HG02943 (cell line): ENCODE measurements at regions not wholly inside any gene's neighbourhood (a gene's known extent, or its start where the extent isn't known, plus 50 kb on each side); places are given as distances from the start of the nearest gene placed in this dataset.
"Not testable (repeated sequence)": the region's sequence is repeated elsewhere in the genome, so short reads cannot be mapped to it uniquely, and the experiment has no call there.

Experiments used
- ATAC-seq: cut with Tn5 transposase; IDR thresholded peaks from one replicate; pipeline ENCODE4 v1.9.1; 2021; ENCODE audit warnings: mild to moderate bottlenecking, low read depth, moderate library complexity; ENCODE audit not compliant: unreplicated experiment

DNA sequence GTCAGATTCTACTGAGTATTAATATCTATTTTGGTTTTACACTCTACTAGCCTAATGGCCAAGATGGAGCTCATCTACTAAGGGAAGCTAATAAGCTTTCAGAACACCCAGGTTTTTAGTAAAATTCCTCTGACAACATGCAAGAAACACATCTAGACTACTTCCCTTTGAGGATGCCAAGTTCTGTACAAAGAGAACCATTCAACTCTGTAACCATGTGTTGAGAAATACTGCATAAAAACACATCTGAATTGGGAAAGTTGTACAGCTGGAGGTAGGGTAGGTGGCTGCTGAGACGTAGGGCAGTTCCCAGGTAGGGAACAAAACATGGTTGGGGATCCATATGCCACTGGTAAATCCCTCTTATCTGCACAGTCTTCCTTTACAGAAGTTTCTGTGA is 66.2 kb downstream of the SC5D start:
- ATAC-seq, result no peak

DNA sequence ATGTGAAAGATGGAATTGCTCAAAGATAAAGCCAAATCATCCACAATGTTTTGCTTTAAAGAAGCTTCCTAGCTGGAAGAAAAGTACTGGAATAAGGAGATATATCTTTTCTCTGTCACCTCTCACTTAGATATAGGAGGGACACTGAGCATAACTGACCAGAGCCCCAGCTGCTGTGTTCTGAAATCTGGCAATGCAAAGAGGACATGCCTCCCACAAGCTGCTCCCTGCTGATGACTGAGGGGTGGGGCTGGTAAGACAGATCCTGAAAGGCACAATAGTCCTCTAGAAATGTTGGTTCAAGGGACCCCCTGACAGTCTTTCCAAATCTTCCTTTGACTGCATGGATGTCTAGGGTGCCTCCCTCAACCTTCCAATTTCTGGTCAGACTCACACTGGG is 67.0 kb downstream of the SC5D start:
- ATAC-seq, result no peak

DNA sequence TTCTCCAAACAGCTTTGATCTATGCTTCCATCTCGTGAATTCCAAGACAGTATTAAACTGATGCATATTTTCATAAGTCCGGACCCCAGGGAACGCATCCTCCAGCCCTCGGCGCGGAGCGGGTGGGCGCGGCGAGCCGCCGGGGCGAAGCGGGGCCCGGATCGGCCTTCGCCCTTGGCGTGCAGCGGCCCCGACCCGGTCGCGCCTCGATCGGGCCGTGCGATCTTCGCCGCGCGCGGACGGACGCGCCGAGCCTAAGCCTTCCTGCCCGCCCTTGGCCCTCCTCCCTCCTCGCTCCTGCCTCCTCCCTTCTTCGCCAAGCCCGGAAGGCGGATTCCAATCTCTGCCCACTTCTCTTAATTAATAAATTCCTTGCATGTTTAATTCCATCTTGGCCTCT is 70.4 kb downstream of the SC5D start:
- ATAC-seq, result not testable (repeated sequence)

DNA sequence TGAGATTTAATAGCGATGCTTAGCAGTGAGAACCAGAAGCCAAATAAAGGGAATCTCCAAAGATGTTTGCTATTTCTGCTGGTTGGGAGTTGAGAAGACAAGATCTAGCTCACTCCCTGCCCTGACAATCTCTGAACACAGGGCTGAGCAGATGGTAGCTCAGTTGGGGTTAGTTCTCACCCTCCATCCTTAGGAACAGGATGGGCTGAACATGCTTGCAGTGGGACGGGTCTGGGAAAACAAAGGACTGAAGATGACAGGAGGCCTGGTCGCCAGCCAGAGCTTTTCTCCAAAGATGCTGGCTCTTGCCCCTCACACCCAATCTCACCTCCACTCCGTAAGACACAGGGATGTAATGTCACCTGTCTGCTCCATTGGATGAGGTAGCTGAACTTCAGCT is 72.7 kb downstream of the SC5D start:
- ATAC-seq, result no peak

DNA sequence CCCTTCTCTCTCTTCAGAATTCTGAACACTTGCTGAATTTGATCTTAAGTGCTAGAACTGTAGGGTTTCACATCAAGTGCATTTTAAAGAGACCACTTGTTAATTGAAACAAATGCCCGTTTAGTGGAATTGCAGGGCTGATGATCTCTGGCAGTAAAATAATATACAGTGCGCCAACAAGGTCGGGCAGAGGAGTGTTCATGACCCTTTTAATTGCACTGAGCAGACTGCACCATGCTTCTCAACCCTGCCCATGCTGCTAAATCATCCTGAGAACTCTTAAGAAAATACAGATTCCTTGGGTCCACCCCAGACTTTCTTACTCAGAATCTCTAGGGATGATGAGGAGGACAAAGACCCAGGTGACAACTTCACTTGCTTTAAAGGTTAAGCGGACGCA is 73.5 kb downstream of the SC5D start:
- ATAC-seq, result no peak

DNA sequence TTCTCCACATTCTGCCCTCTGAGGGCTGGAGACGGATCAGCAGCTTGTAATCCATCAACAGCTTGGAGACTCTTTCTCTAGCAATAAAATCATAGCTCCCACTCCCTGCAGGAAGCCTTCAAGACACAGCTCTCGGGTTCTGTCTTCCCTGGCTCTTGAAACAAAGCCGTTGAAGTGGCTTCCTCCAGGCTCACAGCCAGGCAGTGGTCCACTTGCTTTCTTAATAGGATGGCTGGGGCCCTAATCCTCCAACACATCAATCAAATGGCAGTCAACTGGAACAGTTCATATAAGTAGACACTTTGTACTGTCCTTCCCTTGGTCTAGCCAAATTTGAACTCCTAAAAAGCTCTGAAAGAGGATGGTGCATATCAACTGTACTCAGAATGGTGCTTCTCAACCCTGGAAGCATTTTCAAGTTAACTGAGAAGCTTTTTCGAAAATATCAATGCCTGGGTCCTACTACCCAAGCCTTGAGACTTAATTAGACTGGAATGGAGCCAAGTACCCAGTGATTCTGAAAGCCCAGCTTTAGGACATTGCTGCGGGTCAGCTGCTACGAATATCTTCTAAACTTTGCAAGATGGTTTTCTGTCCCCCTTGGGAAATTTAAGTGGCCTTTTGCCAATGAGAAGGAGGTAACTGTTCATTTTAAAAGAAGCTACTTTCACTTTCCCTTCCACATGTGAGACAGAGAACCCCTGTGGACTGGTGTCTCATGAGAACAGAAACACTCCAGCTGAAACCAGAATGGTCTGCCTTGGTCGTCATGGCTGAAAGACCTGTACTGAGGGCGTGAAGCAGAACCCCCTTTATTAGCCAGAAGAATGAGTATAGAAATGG is 74.7 kb downstream of the SC5D start:
- ATAC-seq, result peak; percentile 76

DNA sequence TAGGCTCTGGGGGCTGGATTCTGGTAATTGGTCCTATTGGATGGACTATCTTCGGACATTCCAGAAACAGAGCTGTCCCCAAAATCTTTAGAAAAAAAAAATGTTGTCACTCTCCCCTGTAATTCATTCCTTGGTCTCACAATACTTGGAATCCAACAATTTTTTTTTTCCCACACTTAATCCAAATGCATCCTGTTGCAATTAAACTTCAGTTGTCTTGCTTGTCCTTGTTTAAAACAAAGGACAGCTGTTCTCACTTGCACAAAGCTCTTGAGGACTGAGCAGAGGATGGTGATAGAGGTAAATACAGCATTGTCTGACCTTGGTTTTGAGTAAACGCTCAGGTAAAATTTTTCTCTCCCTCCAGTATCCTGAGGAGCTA is 75.3 kb downstream of the SC5D start:
- ATAC-seq, result no peak

DNA sequence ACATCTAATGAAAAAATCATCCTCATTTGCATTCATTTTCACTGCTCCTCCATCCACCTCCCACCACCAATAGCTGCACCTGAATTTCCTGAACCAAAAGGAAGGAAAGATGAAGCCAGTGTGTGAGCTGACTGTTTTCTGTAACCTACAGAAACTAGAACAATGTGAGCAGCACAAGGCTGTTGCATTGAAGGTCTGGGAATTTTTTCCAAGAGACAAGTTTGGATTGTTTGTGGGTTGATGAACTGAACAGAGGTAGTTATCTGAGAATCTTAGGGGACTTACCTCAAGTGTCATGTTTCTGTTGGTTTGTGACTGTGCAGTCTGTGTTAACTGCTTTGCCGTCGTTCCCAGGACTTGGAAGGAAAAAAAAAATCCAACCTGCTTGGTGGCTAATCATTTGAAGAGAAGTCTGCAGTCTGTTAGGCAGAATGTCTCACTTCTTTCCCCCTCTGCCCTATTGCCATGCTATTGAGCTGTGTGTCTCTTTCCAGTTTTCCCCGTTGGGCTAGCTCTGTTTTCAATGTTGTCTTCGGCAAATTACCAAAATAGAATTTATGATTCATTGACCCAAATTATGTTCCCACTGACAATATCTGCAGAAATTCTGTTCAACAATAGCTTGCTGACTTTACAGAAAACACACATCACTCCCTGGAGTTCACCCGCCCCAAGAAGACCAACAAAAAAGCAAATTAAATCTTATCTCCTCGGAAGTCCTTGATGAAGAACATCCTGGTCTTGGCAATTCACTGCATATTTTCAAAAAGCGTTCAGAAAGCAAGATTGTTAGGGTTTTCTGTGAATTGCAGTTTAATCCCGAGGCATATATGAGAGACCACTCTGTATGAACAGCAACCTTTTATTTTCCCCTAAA is 76.0 kb downstream of the SC5D start:
- no peak for ATAC-seq

DNA sequence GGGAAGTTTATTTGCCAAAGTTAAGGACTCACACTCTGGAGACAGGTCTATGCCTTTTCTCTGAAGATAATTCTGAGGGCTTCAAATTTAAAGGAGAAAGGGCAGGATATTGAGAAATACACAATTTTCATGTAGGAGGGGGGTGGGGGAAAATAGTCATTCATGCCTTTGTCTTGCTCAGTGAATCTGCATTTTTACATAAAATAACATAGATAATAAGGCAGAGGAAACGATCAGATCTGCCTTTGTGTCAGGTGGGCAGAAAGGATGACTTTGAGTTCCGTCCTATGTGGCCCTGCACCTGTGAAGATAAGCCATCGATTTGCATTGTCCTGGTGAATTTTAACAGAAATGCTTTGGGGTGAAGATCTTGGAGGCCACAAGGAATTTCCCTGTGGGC is 76.8 kb downstream of the SC5D start:
- no peak for ATAC-seq

DNA sequence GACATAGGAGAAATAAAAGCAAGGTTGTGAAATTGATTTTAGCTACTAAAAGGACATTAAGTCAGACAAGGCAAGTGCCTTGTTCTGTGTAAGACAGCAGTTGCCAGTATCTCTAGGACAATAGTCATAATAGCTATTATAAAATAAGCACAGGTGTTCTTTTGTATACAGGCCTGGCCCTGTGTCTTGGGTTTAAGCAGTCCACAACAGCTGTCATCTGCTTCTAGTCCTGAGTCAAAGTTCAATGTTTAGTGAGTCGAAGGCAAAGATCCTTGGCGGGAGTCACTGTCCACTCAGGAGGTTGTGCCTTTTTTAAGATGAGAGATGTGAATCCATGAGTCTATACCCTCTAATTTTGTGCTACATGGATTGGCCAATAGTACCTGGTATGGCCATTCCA is 79.5 kb downstream of the SC5D start:
- no peak for ATAC-seq

DNA sequence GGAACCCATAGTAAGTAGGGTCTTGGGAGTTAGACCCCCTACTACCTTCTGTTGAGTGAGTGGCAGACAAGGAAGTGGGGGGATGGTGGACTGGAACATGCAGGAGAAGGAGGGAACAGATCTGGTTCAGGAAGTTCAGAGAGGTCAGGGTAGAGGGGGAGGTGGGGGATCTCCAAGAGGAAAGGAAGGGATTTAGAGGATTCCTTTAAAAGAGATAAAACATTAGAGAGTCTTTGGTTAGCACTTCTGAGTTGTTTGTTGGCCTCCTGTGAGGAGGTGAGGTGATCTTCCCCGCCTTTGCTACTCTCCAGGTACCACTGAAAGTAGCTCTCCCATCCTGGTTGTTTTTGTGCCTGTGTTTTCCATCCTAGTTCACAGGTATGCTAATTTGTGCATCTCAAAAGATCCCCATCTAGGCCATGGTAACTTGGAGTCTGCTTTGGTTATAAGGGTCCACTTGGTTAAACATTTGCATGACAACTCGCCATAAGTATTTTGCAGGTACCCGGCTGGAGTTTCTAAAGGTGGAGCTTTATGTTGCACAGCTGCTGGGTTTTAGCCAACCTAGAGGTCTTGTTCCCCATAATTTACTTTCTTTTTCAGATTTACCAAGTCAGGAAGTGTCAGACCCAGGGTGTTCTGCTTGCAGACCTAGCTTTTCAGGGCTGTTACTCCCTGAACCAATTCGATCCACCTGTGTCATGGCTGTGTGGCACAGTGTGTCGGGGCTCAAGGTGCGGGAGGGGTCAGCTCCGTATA is 79.3 kb upstream of the SORL1 start:
- peak; percentile 79 for ATAC-seq

DNA sequence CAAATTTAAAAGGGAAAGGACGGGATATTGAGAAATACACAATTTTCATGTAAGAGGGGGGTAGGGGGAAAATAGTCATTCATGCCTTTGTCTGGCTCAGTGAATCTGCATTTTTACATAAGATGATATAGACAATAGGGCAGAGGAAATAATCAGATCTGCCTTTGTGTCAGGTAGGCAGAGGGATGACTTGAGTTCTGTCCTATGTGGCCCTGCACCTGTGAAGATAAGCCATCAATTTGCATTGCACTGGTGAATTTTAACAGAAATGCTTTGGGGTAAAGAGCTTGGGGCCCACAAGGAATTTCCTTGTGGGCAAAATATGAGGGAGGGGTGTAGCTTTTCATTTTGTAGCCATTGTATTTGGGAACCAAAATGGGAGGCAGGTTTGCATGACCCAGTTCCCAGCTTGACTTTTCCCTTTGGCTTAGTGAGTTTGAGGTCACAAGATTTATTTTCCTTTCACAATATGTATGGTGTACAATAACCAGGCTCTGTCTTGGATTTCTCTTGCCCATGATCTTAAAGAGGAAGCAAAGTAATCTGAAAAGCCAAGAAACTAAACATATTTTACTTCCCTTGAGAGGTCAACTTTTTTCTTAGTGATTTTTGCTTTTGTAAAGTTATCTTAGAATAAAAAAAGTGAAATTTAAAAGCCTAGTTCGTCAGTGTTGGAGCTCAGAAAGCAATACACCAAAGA is 77.7 kb upstream of the SORL1 start:
- no peak for ATAC-seq

DNA sequence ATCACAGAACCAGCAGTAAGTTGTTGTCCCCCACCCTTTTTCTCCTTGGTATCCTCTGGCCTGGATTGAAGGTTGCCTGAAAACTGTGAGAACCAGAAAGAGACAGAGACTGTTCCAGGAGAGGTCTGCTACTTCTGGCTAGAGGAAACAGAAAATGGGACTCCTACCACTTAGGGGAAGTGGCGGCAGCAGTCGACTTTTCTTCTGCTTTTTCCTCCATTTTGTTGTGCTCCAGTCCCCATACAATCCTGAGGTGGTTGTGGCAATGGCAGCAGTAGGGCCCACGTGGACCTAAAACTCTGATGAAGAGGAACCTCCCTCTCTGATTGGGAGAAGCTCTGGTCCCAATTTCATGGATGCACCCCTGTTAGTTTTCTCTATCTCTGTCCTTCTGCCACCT is 76.0 kb upstream of the SORL1 start:
- no peak for ATAC-seq

DNA sequence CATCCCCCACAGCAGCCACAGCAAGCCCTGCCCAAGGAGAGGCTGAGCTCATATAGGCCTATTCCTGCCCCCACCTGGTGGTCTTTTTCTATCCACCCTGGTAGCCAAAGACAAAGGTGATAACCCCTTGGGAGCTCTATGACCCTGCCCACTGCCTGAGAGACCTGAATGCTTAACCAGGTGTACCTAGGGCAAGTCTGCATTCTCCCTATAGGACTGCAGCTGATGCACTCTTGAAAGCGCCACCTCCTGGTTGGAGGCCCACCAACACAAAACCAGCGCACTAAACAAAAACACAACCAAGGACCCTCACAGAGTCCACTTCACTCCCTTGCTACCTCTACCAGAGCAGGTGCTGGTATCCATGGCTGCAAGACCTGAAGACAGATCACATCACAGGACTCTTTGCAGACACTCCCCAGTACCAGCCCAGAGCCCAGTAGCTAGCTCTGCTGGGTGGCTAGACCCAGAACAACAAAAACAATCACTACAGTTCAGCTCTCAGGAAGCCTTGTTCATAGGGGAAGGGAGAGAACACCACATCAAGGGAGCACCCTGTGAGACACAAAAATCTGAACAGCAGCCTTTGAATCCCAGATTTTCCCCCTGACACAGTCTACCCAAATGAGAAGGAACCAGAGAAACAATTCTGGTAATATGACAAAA is 72.8 kb upstream of the SORL1 start:
- not testable (repeated sequence) for ATAC-seq

DNA sequence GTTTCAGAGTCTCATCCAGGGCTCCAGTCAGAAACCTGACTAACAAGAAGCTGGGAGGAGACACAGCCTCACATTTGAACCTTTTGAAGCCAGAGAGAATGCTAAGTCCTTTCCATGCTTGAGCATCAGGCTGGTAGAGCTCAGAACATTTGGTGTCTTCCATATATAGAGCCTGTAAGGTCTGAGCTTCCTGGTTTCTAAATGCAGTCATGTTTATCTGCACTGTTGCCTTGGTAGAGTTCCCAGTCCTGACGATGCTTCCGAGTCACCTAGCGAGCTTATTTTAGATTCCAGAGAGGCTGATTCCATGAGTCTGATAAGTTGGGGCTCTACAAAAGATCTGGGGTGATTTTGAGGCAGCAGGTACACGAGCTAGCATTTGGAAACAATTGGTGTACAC is 68.4 kb upstream of the SORL1 start:
- no peak for ATAC-seq

DNA sequence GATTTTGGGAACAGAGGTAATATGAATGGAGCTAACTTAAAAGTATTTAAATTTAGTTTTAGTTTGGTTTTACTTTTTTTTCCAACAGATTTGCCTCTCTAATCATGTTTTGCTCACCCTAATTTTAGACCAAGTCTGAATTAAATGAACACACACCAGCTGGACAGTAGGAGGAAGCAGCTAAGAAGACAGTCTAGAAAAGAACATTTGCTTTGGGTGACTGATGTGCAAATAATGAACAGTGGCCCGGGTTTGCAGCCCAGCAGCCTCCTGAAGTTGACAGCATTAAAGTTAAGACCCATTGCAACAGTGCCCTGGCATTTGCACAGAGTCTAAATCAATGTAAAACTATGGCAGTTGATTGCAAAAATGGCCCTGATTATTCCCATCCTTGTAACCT is 66.4 kb upstream of the SORL1 start:
- ATAC-seq, result no peak
